ENCODE measurements at regions not wholly inside any gene's neighbourhood (a gene's known extent, or its start where the extent isn't known, plus 50 kb on each side); places are given as distances from the start of the nearest gene placed in this dataset.
"Not testable (repeated sequence)": the region's sequence is repeated elsewhere in the genome, so short reads cannot be mapped to it uniquely, and the experiment has no call there.

- TF ChIP-seq, protein P1, sequence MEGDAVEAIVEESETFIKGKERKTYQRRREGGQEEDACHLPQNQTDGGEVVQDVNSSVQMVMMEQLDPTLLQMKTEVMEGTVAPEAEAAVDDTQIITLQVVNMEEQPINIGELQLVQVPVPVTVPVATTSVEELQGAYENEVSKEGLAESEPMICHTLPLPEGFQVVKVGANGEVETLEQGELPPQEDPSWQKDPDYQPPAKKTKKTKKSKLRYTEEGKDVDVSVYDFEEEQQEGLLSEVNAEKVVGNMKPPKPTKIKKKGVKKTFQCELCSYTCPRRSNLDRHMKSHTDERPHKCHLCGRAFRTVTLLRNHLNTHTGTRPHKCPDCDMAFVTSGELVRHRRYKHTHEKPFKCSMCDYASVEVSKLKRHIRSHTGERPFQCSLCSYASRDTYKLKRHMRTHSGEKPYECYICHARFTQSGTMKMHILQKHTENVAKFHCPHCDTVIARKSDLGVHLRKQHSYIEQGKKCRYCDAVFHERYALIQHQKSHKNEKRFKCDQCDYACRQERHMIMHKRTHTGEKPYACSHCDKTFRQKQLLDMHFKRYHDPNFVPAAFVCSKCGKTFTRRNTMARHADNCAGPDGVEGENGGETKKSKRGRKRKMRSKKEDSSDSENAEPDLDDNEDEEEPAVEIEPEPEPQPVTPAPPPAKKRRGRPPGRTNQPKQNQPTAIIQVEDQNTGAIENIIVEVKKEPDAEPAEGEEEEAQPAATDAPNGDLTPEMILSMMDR (IDR thresholded peaks at IDR 0.05) = not testable (repeated sequence)
- not testable (repeated sequence) for TF ChIP-seq EZH2 (IDR thresholded peaks at IDR 0.05; ENCODE audit: borderline replicate concordance, insufficient read depth, low read depth, low read length, poor library complexity, severe bottlenecking)
Measured at GRCh38 chr12:53877961-53878360, 60.7 kb upstream of the HOXC13 start.
